ENCODE measurements at regions not wholly inside any gene's neighbourhood (a gene's known extent, or its start where the extent isn't known, plus 50 kb on each side); places are given as distances from the start of the nearest gene placed in this dataset.

GRCh38 chr7:79968894-79969293, 165.7 kb upstream of the GNAI1 start:
- ATAC-seq (replicated peaks) (no peak), DNase-seq (no peak)
- Mint-ChIP-seq H3K9me3 (peaks cover 0 to 8% of the 10 kb centered on the region in 2 donors), H3K27ac (no peak overlapping the region), H3K27me3 (no peaks in the 10 kb centered on the region), H3K4me3 (no peak overlapping the region), H3K4me1 (ENCODE audit: low read depth in 2 of 2) (no peaks in the 10 kb centered on the region), H3K36me3 (ENCODE audit: insufficient read depth) (no peaks in the 10 kb centered on the region)

DNA sequence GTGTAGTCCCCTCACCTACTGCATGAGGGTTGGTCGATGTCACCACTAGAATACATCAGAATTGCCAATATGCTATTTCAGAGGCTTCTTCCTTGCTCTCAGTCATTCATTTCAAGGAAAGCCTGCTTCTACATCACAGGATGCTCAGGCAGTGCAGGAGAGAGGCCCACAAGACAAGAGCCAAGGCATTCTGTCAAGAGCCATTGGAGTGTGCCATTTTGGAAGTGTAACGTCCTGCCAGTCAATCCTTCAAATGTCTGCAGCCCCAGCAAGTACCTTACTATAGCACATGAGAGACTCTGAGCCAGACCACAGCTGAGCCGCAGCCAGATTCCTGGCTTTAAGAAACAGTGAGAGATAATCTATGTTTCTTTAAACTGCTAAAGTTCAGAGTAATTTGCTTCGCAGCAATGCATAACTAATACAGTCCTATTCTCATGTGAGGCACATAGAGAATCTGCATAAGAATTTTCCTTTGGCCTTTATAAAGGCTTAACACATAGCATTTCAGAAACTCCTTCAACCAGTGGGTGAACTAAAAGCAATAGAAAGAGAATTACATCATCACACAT, 166.5 kb upstream of the GNAI1 start:
- no peaks in the 10 kb centered on the region for H3K4me1 Mint-ChIP-seq (ENCODE audit: low read depth in 2 of 2)
- H3K36me3 Mint-ChIP-seq (ENCODE audit: insufficient read depth): no peaks in the 10 kb centered on the region
- H3K9me3 Mint-ChIP-seq: peaks cover 3 to 6% of the 10 kb centered on the region in 2 donors
- no peak overlapping the region for H3K27ac Mint-ChIP-seq
- ATAC-seq (replicated peaks): no peak
- no peak overlapping the region for H3K4me3 Mint-ChIP-seq
- no peak for DNase-seq
- H3K27me3 Mint-ChIP-seq: no peaks in the 10 kb centered on the region

DNA sequence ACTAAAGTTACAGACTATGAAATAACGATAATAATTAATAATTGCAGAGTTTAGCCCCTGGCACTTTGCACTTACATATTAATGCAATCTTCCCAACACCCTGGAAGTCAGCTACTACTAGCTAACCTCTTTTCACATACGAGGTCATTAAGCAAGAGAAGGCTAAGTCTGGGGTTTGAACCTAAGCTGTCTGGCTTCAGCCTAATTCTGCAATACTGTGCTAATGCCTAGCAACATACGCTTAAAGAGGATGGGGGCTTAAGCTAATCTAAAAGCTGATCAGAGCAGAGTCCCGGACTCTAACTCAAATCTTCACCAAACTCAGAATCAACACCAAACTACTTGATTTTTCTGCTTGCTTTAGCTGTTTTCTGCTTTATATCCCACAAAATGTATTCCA, 168.7 kb upstream of the GNAI1 start:
- no peak for DNase-seq
- Mint-ChIP-seq H3K4me3 (no peak overlapping the region), H3K27ac (no peak overlapping the region), H3K4me1 (ENCODE audit: low read depth in 2 of 2) (no peaks in the 10 kb centered on the region), H3K27me3 (no peaks in the 10 kb centered on the region), H3K36me3 (ENCODE audit: insufficient read depth) (no peaks in the 10 kb centered on the region), H3K9me3 (peaks cover 8 to 10% of the 10 kb centered on the region in 2 donors)
- ATAC-seq (replicated peaks): no peak

GRCh38 chr7:79964463-79964862, 170.2 kb upstream of the GNAI1 start:
- H3K4me3 Mint-ChIP-seq: no peak overlapping the region
- no peak overlapping the region for H3K27ac Mint-ChIP-seq
- no peaks in the 10 kb centered on the region for H3K36me3 Mint-ChIP-seq (ENCODE audit: insufficient read depth)
- H3K27me3 Mint-ChIP-seq: no peaks in the 10 kb centered on the region
- no peak for ATAC-seq (replicated peaks)
- DNase-seq: no peak
- no peaks in the 10 kb centered on the region for H3K4me1 Mint-ChIP-seq (ENCODE audit: low read depth in 2 of 2)
- H3K9me3 Mint-ChIP-seq: peaks cover 7 to 10% of the 10 kb centered on the region in 2 donors

DNA sequence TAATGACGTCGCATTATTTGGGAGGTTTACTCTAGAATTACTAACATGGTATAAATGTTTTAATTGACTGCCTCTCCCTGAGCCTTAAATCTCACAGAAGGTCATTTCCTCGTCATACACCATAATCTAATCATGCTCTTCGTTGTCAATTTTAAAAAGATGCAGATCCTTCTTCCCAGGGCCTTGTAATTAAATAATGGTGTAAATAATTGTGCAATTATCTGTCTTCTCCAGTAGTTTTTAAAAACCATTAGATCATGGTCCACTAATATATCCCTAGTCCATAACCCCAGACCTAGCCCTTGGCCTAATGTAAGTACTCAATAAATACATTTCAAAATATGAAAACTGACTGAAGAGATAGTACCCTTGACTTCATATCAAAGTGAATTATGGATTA, 181.5 kb upstream of the GNAI1 start:
- Mint-ChIP-seq H3K4me3 (no peak overlapping the region), H3K27ac (no peak overlapping the region), H3K27me3 (no peaks in the 10 kb centered on the region), H3K36me3 (ENCODE audit: insufficient read depth) (peaks cover 3% of the 10 kb centered on the region), H3K4me1 (ENCODE audit: low read depth in 2 of 2) (no peaks in the 10 kb centered on the region), H3K9me3 (peaks cover 6 to 10% of the 10 kb centered on the region in 2 donors)
- DNase-seq: no peak
- no peak for ATAC-seq (replicated peaks)

DNA sequence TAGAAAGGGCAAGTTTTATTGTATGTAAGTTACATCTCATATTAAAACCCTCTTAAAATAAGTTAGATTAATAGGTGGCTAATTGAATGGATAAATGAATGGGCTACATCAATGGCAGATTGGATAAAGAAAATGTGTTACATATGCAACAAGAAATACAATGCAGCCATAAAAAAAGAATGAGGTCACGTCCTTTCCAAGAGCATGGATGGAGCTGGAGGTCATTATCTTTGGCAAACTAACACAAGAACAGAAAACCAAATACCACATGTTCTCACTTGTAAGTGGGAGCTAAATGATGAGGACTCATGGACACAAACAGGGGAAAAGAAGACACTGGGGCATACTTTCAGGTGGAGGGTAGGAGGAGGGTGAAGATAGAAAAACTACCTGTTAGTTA, 182.2 kb upstream of the GNAI1 start:
- H3K36me3 Mint-ChIP-seq (ENCODE audit: insufficient read depth): peaks cover 3% of the 10 kb centered on the region
- no peaks in the 10 kb centered on the region for H3K27me3 Mint-ChIP-seq
- no peak overlapping the region for H3K27ac Mint-ChIP-seq
- H3K9me3 Mint-ChIP-seq: peaks cover 6 to 14% of the 10 kb centered on the region in 2 donors
- ATAC-seq (replicated peaks) (no peak), DNase-seq (no peak)
- no peaks in the 10 kb centered on the region for H3K4me1 Mint-ChIP-seq (ENCODE audit: low read depth in 2 of 2)
- H3K4me3 Mint-ChIP-seq: no peak overlapping the region

DNA sequence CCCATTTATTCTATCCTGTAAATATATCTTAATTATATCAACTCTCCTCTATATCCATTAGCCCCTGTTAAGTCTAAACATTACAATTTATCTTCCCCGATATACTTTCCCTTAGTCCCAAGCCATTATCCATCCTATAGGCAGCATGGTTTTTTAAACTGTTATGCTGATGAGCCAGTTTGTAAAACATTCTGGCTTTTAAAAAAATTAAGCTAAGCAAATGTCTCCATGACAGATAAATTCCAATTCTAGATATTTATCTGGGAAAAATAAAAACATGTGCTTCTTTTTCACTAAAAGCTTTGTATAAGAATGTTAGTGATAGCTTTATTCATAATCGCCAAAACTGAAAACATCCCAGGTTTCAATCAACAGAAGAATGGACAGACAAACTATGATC, 183.2 kb upstream of the GNAI1 start:
- Mint-ChIP-seq H3K4me1 (ENCODE audit: low read depth in 2 of 2) (no peaks in the 10 kb centered on the region), H3K27me3 (no peaks in the 10 kb centered on the region), H3K36me3 (ENCODE audit: insufficient read depth) (peaks cover 3% of the 10 kb centered on the region), H3K9me3 (peaks cover 6 to 18% of the 10 kb centered on the region in 2 donors), H3K27ac (no peak overlapping the region), H3K4me3 (no peak overlapping the region)
- no peak for DNase-seq
- ATAC-seq (replicated peaks): no peak

GRCh38 chr7:79949778-79950177, 184.9 kb upstream of the GNAI1 start:
- H3K9me3 Mint-ChIP-seq: peaks cover 9 to 20% of the 10 kb centered on the region in 2 donors
- no peak for DNase-seq
- ATAC-seq (replicated peaks): no peak
- H3K36me3 Mint-ChIP-seq (ENCODE audit: insufficient read depth): peaks cover 3% of the 10 kb centered on the region
- no peak overlapping the region for H3K4me3 Mint-ChIP-seq
- H3K4me1 Mint-ChIP-seq (ENCODE audit: low read depth in 2 of 2): no peaks in the 10 kb centered on the region
- no peak overlapping the region for H3K27ac Mint-ChIP-seq
- H3K27me3 Mint-ChIP-seq: no peaks in the 10 kb centered on the region

- Mint-ChIP-seq H3K9me3 (peaks cover 5 to 19% of the 10 kb centered on the region in 2 donors), H3K4me3 (no peak overlapping the region), H3K27ac (no peak overlapping the region), H3K36me3 (ENCODE audit: insufficient read depth) (peaks cover 2% of the 10 kb centered on the region), H3K27me3 (no peaks in the 10 kb centered on the region), H3K4me1 (ENCODE audit: low read depth in 2 of 2) (no peaks in the 10 kb centered on the region)
- DNase-seq: no peak
- no peak for ATAC-seq (replicated peaks)
These were observed 198.2 kb upstream of the GNAI1 start for GRCh38 chr7:79936281-79936983.

- Mint-ChIP-seq H3K27me3 (no peaks in the 10 kb centered on the region), H3K4me1 (ENCODE audit: low read depth in 2 of 2) (no peaks in the 10 kb centered on the region), H3K9me3 (peaks cover 5 to 26% of the 10 kb centered on the region in 2 donors), H3K4me3 (no peak overlapping the region), H3K27ac (no peak overlapping the region), H3K36me3 (ENCODE audit: insufficient read depth) (peaks cover 2% of the 10 kb centered on the region)
- no peak for ATAC-seq (replicated peaks)
- DNase-seq: no peak
These were observed 199.9 kb upstream of the GNAI1 start for GRCh38 chr7:79934727-79935126.

- Mint-ChIP-seq H3K9me3 (peaks cover 5 to 26% of the 10 kb centered on the region in 2 donors), H3K27me3 (no peaks in the 10 kb centered on the region), H3K4me1 (ENCODE audit: low read depth in 2 of 2) (no peaks in the 10 kb centered on the region), H3K27ac (no peak overlapping the region), H3K4me3 (no peak overlapping the region), H3K36me3 (ENCODE audit: insufficient read depth) (peaks cover 2% of the 10 kb centered on the region)
- DNase-seq (no peak), ATAC-seq (replicated peaks) (no peak)
These were observed 201.5 kb upstream of the GNAI1 start for GRCh38 chr7:79933144-79933543.

DNA sequence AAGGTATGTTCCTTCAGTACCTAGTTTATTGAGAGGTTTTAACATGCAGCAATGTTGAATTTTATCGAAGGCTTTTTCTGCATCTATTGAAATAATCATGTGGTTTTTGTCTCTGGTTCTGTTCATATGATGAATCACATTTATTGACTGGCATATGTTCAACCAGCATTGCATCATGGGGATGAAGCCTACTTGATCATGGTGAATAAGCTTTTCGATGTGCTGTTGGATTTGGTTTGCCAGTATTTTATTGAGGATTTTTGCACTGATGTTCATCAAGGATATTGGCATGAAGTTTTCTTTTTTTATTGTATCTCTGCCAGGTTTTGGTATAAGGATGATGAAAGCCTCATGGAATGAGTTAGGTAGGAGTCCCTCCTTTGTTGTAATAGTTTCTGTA, 204.0 kb upstream of the GNAI1 start:
- Mint-ChIP-seq H3K4me3 (no peak overlapping the region), H3K9me3 (peaks cover 3 to 24% of the 10 kb centered on the region in 2 donors), H3K4me1 (ENCODE audit: low read depth in 2 of 2) (no peaks in the 10 kb centered on the region), H3K27me3 (no peaks in the 10 kb centered on the region), H3K27ac (no peak overlapping the region), H3K36me3 (ENCODE audit: insufficient read depth) (no peaks in the 10 kb centered on the region)
- no peak for ATAC-seq (replicated peaks)
- no peak for DNase-seq

- no peaks in the 10 kb centered on the region for H3K27me3 Mint-ChIP-seq
- DNase-seq (no peak), ATAC-seq (replicated peaks) (no peak)
- H3K4me3 Mint-ChIP-seq: no peak overlapping the region
- no peaks in the 10 kb centered on the region for H3K4me1 Mint-ChIP-seq (ENCODE audit: low read depth in 2 of 2)
- H3K9me3 Mint-ChIP-seq: peaks cover 3 to 27% of the 10 kb centered on the region in 2 donors
- no peaks in the 10 kb centered on the region for H3K36me3 Mint-ChIP-seq (ENCODE audit: insufficient read depth)
- H3K27ac Mint-ChIP-seq: no peak overlapping the region
These were observed 207.5 kb upstream of the GNAI1 start for GRCh38 chr7:79927116-79927515.

GRCh38 chr7:79923953-79924352, 210.7 kb upstream of the GNAI1 start:
- DNase-seq: no peak
- peaks cover 3 to 14% of the 10 kb centered on the region in 2 donors for H3K9me3 Mint-ChIP-seq
- H3K4me3 Mint-ChIP-seq: no peak overlapping the region
- no peaks in the 10 kb centered on the region for H3K4me1 Mint-ChIP-seq (ENCODE audit: low read depth in 2 of 2)
- H3K27ac Mint-ChIP-seq: no peak overlapping the region
- H3K36me3 Mint-ChIP-seq (ENCODE audit: insufficient read depth): no peaks in the 10 kb centered on the region
- no peak for ATAC-seq (replicated peaks)
- H3K27me3 Mint-ChIP-seq: no peaks in the 10 kb centered on the region

Data from effector memory CD8-positive, alpha-beta T cell (primary cell).